A549 (cell line): ENCODE measurements at regions not wholly inside any gene's neighbourhood (a gene's known extent, or its start where the extent isn't known, plus 50 kb on each side); places are given as distances from the start of the nearest gene placed in this dataset.

Source experiments
- ATAC-seq, 2 experiments: fragments of 200-7000 bp in 1 of 2; fragments of >200 bp in 1 of 2; cut with Nextera tagmentation in 1 of 2; cut with Tn5 transposase in 1 of 2; 3 replicates each; pipeline versions ENCODE4 v1.8.0 to v1.9.1; 2018 to 2020; ENCODE audit warnings: mild to moderate bottlenecking in 1 of 2, moderate library complexity in 1 of 2
- CTCF ChIA-PET: fragments of 300-600 bp; sonication (Branson Sonifier 250); formaldehyde crosslinking; extraction: SDS; loops from one replicate; lab custom pipeline; 2021; ENCODE audit warnings: antibody characterized with exemption, inconsistent platforms; lab: Yijun Ruan, JAX
- POLR2A ChIA-PET: fragments of 350-600 bp; formaldehyde crosslinking; extraction: SDS; loops from one replicate; lab custom pipeline; 2021; ENCODE audit warnings: antibody characterized with exemption, inconsistent platforms; lab: Yijun Ruan, JAX
- DNase-seq, 2 experiments: peaks; one replicate each; pipeline versions ENCODE4 v3.0.0 to v3.0.0-alpha.2; 2011 to 2016; ENCODE audit warnings: low read depth in 1 of 2, low spot score in 1 of 2
- FAIRE-seq: peaks from 2 replicates; lab custom pipeline; 2011; peaks lifted over from hg19 to GRCh38; lab: Jason Lieb, UNC
- H3K27ac ChIP-seq, 2 experiments: fragments of >200 bp; sonication (Bioruptor Twin); formaldehyde crosslinking; 3 replicates each; pipeline ENCODE4 v1.5.1; 2016 to 2017
- H3K4me1 ChIP-seq: fragments of >200 bp; sonication (Bioruptor Twin); formaldehyde crosslinking; 3 replicates; pipeline ENCODE4 v1.6.1; 2016
- H3K4me2 ChIP-seq: fragments of >200 bp; sonication (Bioruptor Twin); formaldehyde crosslinking; 3 replicates; pipeline ENCODE4 v1.6.1; 2016
- H3K4me3 ChIP-seq: fragments of >200 bp; sonication (Bioruptor Twin); formaldehyde crosslinking; 3 replicates; pipeline ENCODE4 v1.5.1; 2016
- H3K9me3 ChIP-seq: fragments of >200 bp; sonication (Bioruptor Twin); formaldehyde crosslinking; 3 replicates; pipeline ENCODE4 v1.6.1; 2016
- CHD2 ChIP-seq: fragments of 150-350 bp; IDR thresholded peaks from 2 replicates; pipeline ENCODE4 v1.6.1; 2014; ENCODE audit warnings: low read length; ENCODE audit not compliant: partially characterized antibody
- CHD4 ChIP-seq: fragments of 200-600 bp; sonication (generic); IDR thresholded peaks from 2 replicates; pipeline ENCODE4 v1.6.1; 2016; ENCODE audit warnings: antibody characterized with exemption, mild to moderate bottlenecking, borderline replicate concordance
- E2F6 ChIP-seq: IDR thresholded peaks from 2 replicates; pipeline ENCODE4 v1.6.1; 2012; ENCODE audit warnings: low read depth, borderline replicate concordance
- EHF ChIP-seq: fragments of 250-450 bp; sonication (Bioruptor Pico); IDR thresholded peaks from 2 replicates; pipeline ENCODE4 v1.5.0; 2020; ENCODE audit warnings: mild to moderate bottlenecking
- EP300 ChIP-seq, 2 experiments: fragments of >200 bp; sonication (Bioruptor Twin); formaldehyde crosslinking; IDR thresholded peaks; 2 replicates in 1 of 2; 3 replicates in 1 of 2; pipeline ENCODE4 v1.6.1; 2016 to 2017
- FOSB ChIP-seq: fragments of 250-450 bp; sonication (Bioruptor Pico); IDR thresholded peaks from 2 replicates; pipeline ENCODE4 v1.5.0; 2020; ENCODE audit warnings: mild to moderate bottlenecking, moderate library complexity
- FOSL2 ChIP-seq, 2 experiments: fragments of 450-650 bp in 1 of 2; fragments of >200 bp in 1 of 2; sonication (Bioruptor Twin) in 1 of 2; formaldehyde crosslinking; IDR thresholded peaks; 2 replicates each; pipeline versions ENCODE4 v1.5.0 to v1.6.1; 2016 to 2020; ENCODE audit warnings: mild to moderate bottlenecking in 1 of 2, moderate library complexity in 1 of 2
- HDAC2 ChIP-seq: fragments of 200-600 bp; sonication (generic); IDR thresholded peaks from 2 replicates; pipeline ENCODE4 v1.6.1; 2016
- HEYL ChIP-seq: fragments of 250-450 bp; sonication (Bioruptor Pico); IDR thresholded peaks from 2 replicates; pipeline ENCODE4 v1.8.0; 2021; ENCODE audit warnings: mild to moderate bottlenecking, moderate library complexity
- KDM5A ChIP-seq: fragments of 200-600 bp; sonication (generic); IDR thresholded peaks from 2 replicates; pipeline ENCODE4 v1.6.1; 2016; ENCODE audit warnings: antibody characterized with exemption, mild to moderate bottlenecking
- MAFK ChIP-seq: fragments of 450-650 bp; IDR thresholded peaks from 2 replicates; pipeline ENCODE4 v1.6.1; 2014; ENCODE audit not compliant: partially characterized antibody
- MAZ ChIP-seq: fragments of 150-350 bp; IDR thresholded peaks from 2 replicates; pipeline ENCODE4 v1.6.1; 2014; ENCODE audit warnings: antibody characterized with exemption, low read depth, low read length, borderline replicate concordance
- NR3C1 ChIP-seq: fragments of >200 bp; sonication (Bioruptor Twin); formaldehyde crosslinking; IDR thresholded peaks from 3 replicates; pipeline ENCODE4 v1.6.1; 2017
- PHF8 ChIP-seq: fragments of 200-600 bp; sonication (generic); IDR thresholded peaks from 2 replicates; pipeline ENCODE4 v1.6.1; 2016; ENCODE audit warnings: low read depth, mild to moderate bottlenecking, antibody characterized with exemption, moderate library complexity, borderline replicate concordance
- POLR2A ChIP-seq: IDR thresholded peaks from 2 replicates; pipeline ENCODE4 v1.6.1; 2012; ENCODE audit warnings: mild to moderate bottlenecking, low read length
- RAD21 ChIP-seq, 2 experiments: fragments of >200 bp in 1 of 2; sonication (Bioruptor Twin) in 1 of 2; formaldehyde crosslinking in 1 of 2; IDR thresholded peaks in 1 of 2; conservative IDR thresholded peaks in 1 of 2; 2 replicates in 1 of 2; 3 replicates in 1 of 2; pipeline ENCODE4 v1.6.1; 2012 to 2018; ENCODE audit warnings: inconsistent platforms in 1 of 2
- RARB ChIP-seq: fragments of 250-450 bp; sonication (Bioruptor Pico); IDR thresholded peaks from 2 replicates; pipeline ENCODE4 v1.8.0; 2021; ENCODE audit warnings: mild to moderate bottlenecking, moderate library complexity
- RCOR1 ChIP-seq: fragments of 150-350 bp; IDR thresholded peaks from 2 replicates; pipeline ENCODE4 v1.6.1; 2014; ENCODE audit warnings: antibody characterized with exemption, low read length, low read depth
- RNF2 ChIP-seq: fragments of 200-600 bp; sonication (generic); IDR thresholded peaks from 2 replicates; pipeline ENCODE4 v1.6.1; 2016; ENCODE audit warnings: low read depth, mild to moderate bottlenecking, antibody characterized with exemption, moderate library complexity, borderline replicate concordance
- TFCP2L1 ChIP-seq: fragments of 250-450 bp; sonication (Bioruptor Pico); IDR thresholded peaks from 2 replicates; pipeline ENCODE4 v1.5.0; 2021; ENCODE audit warnings: mild to moderate bottlenecking
- TP53 ChIP-seq: fragments of 250-450 bp; sonication (Bioruptor Pico); IDR thresholded peaks from 2 replicates; pipeline ENCODE4 v1.5.0; 2021; ENCODE audit warnings: mild to moderate bottlenecking, moderate library complexity
- ZC3H11A ChIP-seq: fragments of 450-650 bp; IDR thresholded peaks from 2 replicates; pipeline ENCODE4 v1.6.1; 2014; ENCODE audit warnings: antibody characterized with exemption, mild to moderate bottlenecking
- ZFP36 ChIP-seq: fragments of 450-650 bp; IDR thresholded peaks from 2 replicates; pipeline ENCODE4 v1.6.1; 2014; ENCODE audit warnings: borderline replicate concordance; ENCODE audit not compliant: partially characterized antibody
- ZNF302 ChIP-seq: fragments of 250-450 bp; sonication (Bioruptor Pico); IDR thresholded peaks from 2 replicates; pipeline ENCODE4 v1.9.0; 2021; ENCODE audit warnings: inconsistent platforms, mild to moderate bottlenecking, moderate library complexity
- WGBS: methylation state at CpG from one replicate; pipeline ENCODE4 v1.1.6; 2017; ENCODE audit errors: missing lambda C conversion rate; 5-methylcytosine and 5-hydroxymethylcytosine counted together
- TF ChIP-seq, protein P1 (sequence below): fragments of 250-450 bp; sonication (Bioruptor Pico); IDR thresholded peaks from 2 replicates; pipeline ENCODE4 v1.5.0; 2021; ENCODE audit warnings: mild to moderate bottlenecking, moderate library complexity, borderline replicate concordance
- TF ChIP-seq, protein P2 (sequence below): fragments of 200-600 bp; sonication (generic); IDR thresholded peaks from 2 replicates; pipeline ENCODE4 v1.6.1; 2016; ENCODE audit warnings: antibody characterized with exemption, mild to moderate bottlenecking, moderate library complexity
- TF ChIP-seq, protein P3 (sequence below): fragments of 150-350 bp; IDR thresholded peaks from 2 replicates; pipeline ENCODE4 v1.6.1; 2014; ENCODE audit warnings: low read depth, mild to moderate bottlenecking, low read length

DNA sequence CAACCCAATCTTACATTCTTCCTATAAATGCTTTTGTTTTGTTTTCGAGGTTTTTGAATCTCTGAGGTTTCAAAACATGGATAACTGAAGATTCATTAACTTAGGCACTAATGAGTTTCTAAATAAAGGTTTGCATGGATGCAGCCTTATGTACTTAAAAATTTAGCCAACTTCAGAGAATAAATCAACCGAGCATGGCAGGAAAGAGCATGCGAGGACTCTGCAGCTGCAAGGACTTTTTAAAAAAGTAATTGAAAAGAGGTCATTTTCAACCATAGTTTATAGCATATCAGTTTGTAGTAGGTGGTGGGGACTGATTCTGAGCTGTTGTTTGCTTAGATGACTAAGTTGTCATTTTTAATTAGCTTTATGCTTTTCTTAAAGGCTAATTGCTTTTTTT lies 567.0 kb upstream of the ZEB2 start:
- ChIA-PET CTCF (no interaction called here), POLR2A (no interaction called here)
- DNase-seq (no peak), FAIRE-seq (no peak), ATAC-seq (no peak)
- H3K4me3 ChIP-seq, result no peak overlapping the region
- no peaks in the 10 kb centered on the region for H3K9me3 ChIP-seq
- TF ChIP-seq TP53 (CRISPR knock-in tag), result no peak
- no peak for TF ChIP-seq ZNF302 (CRISPR knock-in tag)
- no peak for TF ChIP-seq POLR2A
- TF ChIP-seq EHF, result no peak
- TF ChIP-seq E2F6, result no peak
- no peak for TF ChIP-seq RARB (CRISPR knock-in tag)
- TF ChIP-seq RAD21 (conservative IDR thresholded peaks at IDR 0.05 in 1 of 2, IDR thresholded peaks at IDR 0.05 in 1 of 2), result no peak
- TF ChIP-seq, protein P1, sequence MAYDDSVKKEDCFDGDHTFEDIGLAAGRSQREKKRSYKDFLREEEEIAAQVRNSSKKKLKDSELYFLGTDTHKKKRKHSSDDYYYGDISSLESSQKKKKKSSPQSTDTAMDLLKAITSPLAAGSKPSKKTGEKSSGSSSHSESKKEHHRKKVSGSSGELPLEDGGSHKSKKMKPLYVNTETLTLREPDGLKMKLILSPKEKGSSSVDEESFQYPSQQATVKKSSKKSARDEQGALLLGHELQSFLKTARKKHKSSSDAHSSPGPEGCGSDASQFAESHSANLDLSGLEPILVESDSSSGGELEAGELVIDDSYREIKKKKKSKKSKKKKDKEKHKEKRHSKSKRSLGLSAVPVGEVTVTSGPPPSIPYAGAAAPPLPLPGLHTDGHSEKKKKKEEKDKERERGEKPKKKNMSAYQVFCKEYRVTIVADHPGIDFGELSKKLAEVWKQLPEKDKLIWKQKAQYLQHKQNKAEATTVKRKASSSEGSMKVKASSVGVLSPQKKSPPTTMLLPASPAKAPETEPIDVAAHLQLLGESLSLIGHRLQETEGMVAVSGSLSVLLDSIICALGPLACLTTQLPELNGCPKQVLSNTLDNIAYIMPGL (CRISPR knock-in tag), result no peak
- no peak for TF ChIP-seq CHD2
- TF ChIP-seq HDAC2, result no peak
- no peak for TF ChIP-seq KDM5A
- TF ChIP-seq MAFK, result no peak
- no peak for TF ChIP-seq NR3C1
- TF ChIP-seq MAZ, result no peak
- no peak for TF ChIP-seq PHF8
- TF ChIP-seq, protein P2, sequence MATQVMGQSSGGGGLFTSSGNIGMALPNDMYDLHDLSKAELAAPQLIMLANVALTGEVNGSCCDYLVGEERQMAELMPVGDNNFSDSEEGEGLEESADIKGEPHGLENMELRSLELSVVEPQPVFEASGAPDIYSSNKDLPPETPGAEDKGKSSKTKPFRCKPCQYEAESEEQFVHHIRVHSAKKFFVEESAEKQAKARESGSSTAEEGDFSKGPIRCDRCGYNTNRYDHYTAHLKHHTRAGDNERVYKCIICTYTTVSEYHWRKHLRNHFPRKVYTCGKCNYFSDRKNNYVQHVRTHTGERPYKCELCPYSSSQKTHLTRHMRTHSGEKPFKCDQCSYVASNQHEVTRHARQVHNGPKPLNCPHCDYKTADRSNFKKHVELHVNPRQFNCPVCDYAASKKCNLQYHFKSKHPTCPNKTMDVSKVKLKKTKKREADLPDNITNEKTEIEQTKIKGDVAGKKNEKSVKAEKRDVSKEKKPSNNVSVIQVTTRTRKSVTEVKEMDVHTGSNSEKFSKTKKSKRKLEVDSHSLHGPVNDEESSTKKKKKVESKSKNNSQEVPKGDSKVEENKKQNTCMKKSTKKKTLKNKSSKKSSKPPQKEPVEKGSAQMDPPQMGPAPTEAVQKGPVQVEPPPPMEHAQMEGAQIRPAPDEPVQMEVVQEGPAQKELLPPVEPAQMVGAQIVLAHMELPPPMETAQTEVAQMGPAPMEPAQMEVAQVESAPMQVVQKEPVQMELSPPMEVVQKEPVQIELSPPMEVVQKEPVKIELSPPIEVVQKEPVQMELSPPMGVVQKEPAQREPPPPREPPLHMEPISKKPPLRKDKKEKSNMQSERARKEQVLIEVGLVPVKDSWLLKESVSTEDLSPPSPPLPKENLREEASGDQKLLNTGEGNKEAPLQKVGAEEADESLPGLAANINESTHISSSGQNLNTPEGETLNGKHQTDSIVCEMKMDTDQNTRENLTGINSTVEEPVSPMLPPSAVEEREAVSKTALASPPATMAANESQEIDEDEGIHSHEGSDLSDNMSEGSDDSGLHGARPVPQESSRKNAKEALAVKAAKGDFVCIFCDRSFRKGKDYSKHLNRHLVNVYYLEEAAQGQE, result no peak
- no peak for TF ChIP-seq RNF2
- no peak for TF ChIP-seq ZC3H11A
- H3K4me1 ChIP-seq, result no peaks in the 10 kb centered on the region
- no peak overlapping the region for H3K4me2 ChIP-seq
- WGBS, result 81% methylated on average over 3 of the region's 3 CpGs
- H3K27ac ChIP-seq, result no peak overlapping the region

DNA sequence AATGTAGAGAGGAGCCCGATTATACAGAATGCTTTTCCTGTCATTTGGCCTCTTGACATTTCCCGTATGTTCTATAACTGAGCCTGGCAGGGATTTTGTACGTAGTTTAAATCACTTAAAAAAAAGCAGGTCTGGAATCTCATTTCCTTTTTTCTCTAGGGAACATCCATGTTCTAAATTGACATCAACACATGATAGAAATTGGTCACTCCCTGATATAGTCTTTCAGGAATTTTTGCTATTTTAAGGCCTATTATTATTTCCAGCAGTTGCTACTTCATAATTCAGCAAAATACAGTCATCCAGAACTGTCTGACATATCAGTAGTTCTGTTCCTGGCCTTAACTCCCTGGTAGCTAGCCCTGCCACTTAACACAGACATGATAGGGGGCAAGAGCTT lies 565.7 kb upstream of the ZEB2 start:
- H3K4me3 ChIP-seq, result no peak overlapping the region
- no peak for ATAC-seq
- no peak for DNase-seq
- FAIRE-seq, result no peak
- H3K9me3 ChIP-seq, result no peaks in the 10 kb centered on the region
- H3K4me1 ChIP-seq, result no peaks in the 10 kb centered on the region
- CTCF ChIA-PET, result no interaction called here
- H3K27ac ChIP-seq, result no peak overlapping the region
- 85% methylated on average over 3 of the region's 3 CpGs for WGBS
- TF ChIP-seq FOSB (no peak), HEYL (CRISPR knock-in tag) (no peak)
- no peak overlapping the region for H3K4me2 ChIP-seq
- POLR2A ChIA-PET, result no interaction called here

GRCh38 chr2:145080426-145080825 lies 560.5 kb upstream of the ZEB2 start:
- CTCF ChIA-PET, result no interaction called here
- FAIRE-seq (no peak), ATAC-seq (no peak), DNase-seq (no peak)
- no peak overlapping the region for H3K27ac ChIP-seq
- TF ChIP-seq HEYL (CRISPR knock-in tag) (no peak), CHD4 (no peak), FOSL2 (IDR thresholded peaks at IDR 0.05) (no peak), FOSL2 (CRISPR knock-in tag; IDR thresholded peaks at IDR 0.05) (no peak), EP300 (IDR thresholded peaks at IDR 0.05) (no peak), MAZ (no peak), TFCP2L1 (CRISPR knock-in tag) (no peak), KDM5A (no peak), RAD21 (conservative IDR thresholded peaks at IDR 0.05 in 1 of 2, IDR thresholded peaks at IDR 0.05 in 1 of 2) (no peak), RCOR1 (no peak), ZFP36 (no peak)
- TF ChIP-seq, protein P3, sequence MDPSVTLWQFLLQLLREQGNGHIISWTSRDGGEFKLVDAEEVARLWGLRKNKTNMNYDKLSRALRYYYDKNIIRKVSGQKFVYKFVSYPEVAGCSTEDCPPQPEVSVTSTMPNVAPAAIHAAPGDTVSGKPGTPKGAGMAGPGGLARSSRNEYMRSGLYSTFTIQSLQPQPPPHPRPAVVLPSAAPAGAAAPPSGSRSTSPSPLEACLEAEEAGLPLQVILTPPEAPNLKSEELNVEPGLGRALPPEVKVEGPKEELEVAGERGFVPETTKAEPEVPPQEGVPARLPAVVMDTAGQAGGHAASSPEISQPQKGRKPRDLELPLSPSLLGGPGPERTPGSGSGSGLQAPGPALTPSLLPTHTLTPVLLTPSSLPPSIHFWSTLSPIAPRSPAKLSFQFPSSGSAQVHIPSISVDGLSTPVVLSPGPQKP, result no peak
- H3K4me1 ChIP-seq, result peaks cover 5% of the 10 kb centered on the region; the same call in 1 of the 3 replicates
- H3K9me3 ChIP-seq, result no peaks in the 10 kb centered on the region
- H3K4me2 ChIP-seq, result no peak overlapping the region
- POLR2A ChIA-PET, result no interaction called here
- no peak overlapping the region for H3K4me3 ChIP-seq
- 54% methylated on average over 1 of the region's 1 CpG for WGBS
